HL-60 (cell line): ENCODE measurements at regions not wholly inside any gene's neighbourhood (a gene's known extent, or its start where the extent isn't known, plus 50 kb on each side); places are given as distances from the start of the nearest gene placed in this dataset.

Experiments used
- DNase-seq, 2 experiments: peaks; one replicate each; pipeline ENCODE4 v3.0.0-alpha.2; 2010 to 2020; ENCODE audit warnings: low read depth in 1 of 2, low spot score in 1 of 2
- H3K27ac ChIP-seq: fragments of 250-450 bp; sonication (Bioruptor Pico); replicated peaks from 2 replicates; pipeline ENCODE4 v1.5.1; 2020; ENCODE audit warnings: mild to moderate bottlenecking, moderate library complexity
- H3K27me3 ChIP-seq: fragments of 250-450 bp; sonication (Bioruptor Pico); 2 replicates; pipeline ENCODE4 v1.5.1; 2021; ENCODE audit warnings: mild to moderate bottlenecking, moderate library complexity; ENCODE audit not compliant: insufficient read depth, poor library complexity, severe bottlenecking
- H3K4me3 ChIP-seq: replicated peaks from 2 replicates; pipeline ENCODE4 v1.5.1; 2011; ENCODE audit warnings: mild to moderate bottlenecking, control low read depth, low read length; ENCODE audit not compliant: insufficient read depth
- CTCF ChIP-seq: IDR thresholded peaks from one replicate; pipeline ENCODE4 v1.5.1; 2011; ENCODE audit warnings: low read length, control low read depth, inconsistent platforms; ENCODE audit not compliant: insufficient read depth
- GABPA ChIP-seq: IDR thresholded peaks from 2 replicates; pipeline ENCODE4 v1.6.1; 2012; ENCODE audit warnings: low read depth
- POLR2AphosphoS5 ChIP-seq: IDR thresholded peaks from 2 replicates; pipeline ENCODE4 v1.6.1; 2012; ENCODE audit warnings: low read depth
- REST ChIP-seq: IDR thresholded peaks from 2 replicates; pipeline ENCODE4 v1.6.1; 2012; ENCODE audit warnings: low read depth; ENCODE audit not compliant: insufficient replicate concordance
- SPI1 ChIP-seq: IDR thresholded peaks from 2 replicates; pipeline ENCODE4 v1.6.1; 2012; ENCODE audit warnings: low read depth, mild to moderate bottlenecking, borderline replicate concordance

- H3K27me3 ChIP-seq, result peaks cover 7% of the 10 kb centered on the region
- no peak for DNase-seq
- TF ChIP-seq REST, result no peak
- no peak for TF ChIP-seq CTCF
- no peak for TF ChIP-seq POLR2AphosphoS5
- TF ChIP-seq SPI1, result no peak
- no peak for TF ChIP-seq GABPA
- H3K4me3 ChIP-seq, result no peak overlapping the region
- no peak overlapping the region for H3K27ac ChIP-seq
These were observed 468.9 kb downstream of the KIF4B start for GRCh38 chr5:155482428-155482827.

GRCh38 chr5:155485386-155485785, 471.8 kb downstream of the KIF4B start:
- H3K4me3 ChIP-seq, result no peak overlapping the region
- H3K27me3 ChIP-seq, result peaks cover 10% of the 10 kb centered on the region
- no peak for TF ChIP-seq REST
- no peak for TF ChIP-seq CTCF
- no peak for TF ChIP-seq SPI1
- no peak for TF ChIP-seq GABPA
- TF ChIP-seq POLR2AphosphoS5, result no peak
- no peak for DNase-seq
- no peak overlapping the region for H3K27ac ChIP-seq

- no peak for TF ChIP-seq POLR2AphosphoS5
- Histone ChIP-seq H3K4me3 (no peak overlapping the region), H3K27ac (no peak overlapping the region), H3K27me3 (peaks cover 10% of the 10 kb centered on the region)
- no peak for DNase-seq
These were observed 476.4 kb downstream of the KIF4B start for GRCh38 chr5:155489949-155490348.

GRCh38 chr5:155492191-155492590, 478.6 kb downstream of the KIF4B start:
- no peak overlapping the region for H3K4me3 ChIP-seq
- no peak for TF ChIP-seq REST
- TF ChIP-seq CTCF, result no peak
- no peak for TF ChIP-seq POLR2AphosphoS5
- TF ChIP-seq GABPA, result no peak
- TF ChIP-seq SPI1, result no peak
- no peak overlapping the region for H3K27ac ChIP-seq
- no peak for DNase-seq
- H3K27me3 ChIP-seq, result peaks cover 5% of the 10 kb centered on the region
